BE2C (cell line): ENCODE measurements at regions not wholly inside any gene's neighbourhood (a gene's known extent, or its start where the extent isn't known, plus 50 kb on each side); places are given as distances from the start of the nearest gene placed in this dataset.

ENCODE experiments used
- DNase-seq: peaks from one replicate; pipeline ENCODE4 v3.0.0-alpha.2; 2020
- H3K27me3 ChIP-seq: fragments of 250-450 bp; sonication (Bioruptor Pico); 2 replicates; pipeline ENCODE4 v1.5.1; 2020; ENCODE audit warnings: mild to moderate bottlenecking
- H3K36me3 ChIP-seq: fragments of 250-450 bp; sonication (Bioruptor Pico); 2 replicates; pipeline ENCODE4 v1.5.1; 2020; ENCODE audit warnings: mild to moderate bottlenecking
- H3K4me1 ChIP-seq: fragments of 250-450 bp; sonication (Bioruptor Pico); 2 replicates; pipeline ENCODE4 v1.5.1; 2020
- H3K4me3 ChIP-seq: 2 replicates; pipeline ENCODE4 v1.5.1; 2011; ENCODE audit warnings: low read depth, low read length
- H3K9me3 ChIP-seq: fragments of 250-450 bp; sonication (Bioruptor Pico); 2 replicates; pipeline ENCODE4 v1.5.1; 2020
- TF ChIP-seq, protein P1 (sequence below): IDR thresholded peaks from 2 replicates; pipeline ENCODE4 v1.5.1; 2012; ENCODE audit warnings: mild to moderate bottlenecking, low read depth, low read length

DNA sequence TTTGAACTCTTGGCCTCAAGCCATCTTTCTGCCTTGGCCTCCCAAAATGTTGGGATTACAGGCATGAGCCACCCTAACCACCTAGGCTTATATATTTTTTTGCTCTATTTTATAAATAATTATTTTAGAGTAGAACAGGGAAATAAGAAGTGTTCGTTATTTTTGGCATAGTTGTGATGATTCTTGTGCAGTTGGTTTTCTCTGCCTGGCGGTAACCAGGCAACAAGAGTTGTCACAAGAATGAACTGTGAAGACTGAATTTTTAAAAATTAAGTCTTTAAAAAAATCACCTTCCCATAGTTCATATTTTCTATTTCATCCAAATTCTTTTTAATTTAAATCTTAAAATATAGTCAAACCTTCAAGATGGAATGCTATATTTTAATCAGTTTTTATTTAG lies 310.2 kb downstream of the ARL6IP6 start:
- H3K27me3 ChIP-seq = no peaks in the 10 kb centered on the region
- H3K36me3 ChIP-seq = no peaks in the 10 kb centered on the region
- H3K4me3 ChIP-seq = no peak overlapping the region
- no peaks in the 10 kb centered on the region for H3K4me1 ChIP-seq
- H3K9me3 ChIP-seq = no peaks in the 10 kb centered on the region
- TF ChIP-seq, protein P1, sequence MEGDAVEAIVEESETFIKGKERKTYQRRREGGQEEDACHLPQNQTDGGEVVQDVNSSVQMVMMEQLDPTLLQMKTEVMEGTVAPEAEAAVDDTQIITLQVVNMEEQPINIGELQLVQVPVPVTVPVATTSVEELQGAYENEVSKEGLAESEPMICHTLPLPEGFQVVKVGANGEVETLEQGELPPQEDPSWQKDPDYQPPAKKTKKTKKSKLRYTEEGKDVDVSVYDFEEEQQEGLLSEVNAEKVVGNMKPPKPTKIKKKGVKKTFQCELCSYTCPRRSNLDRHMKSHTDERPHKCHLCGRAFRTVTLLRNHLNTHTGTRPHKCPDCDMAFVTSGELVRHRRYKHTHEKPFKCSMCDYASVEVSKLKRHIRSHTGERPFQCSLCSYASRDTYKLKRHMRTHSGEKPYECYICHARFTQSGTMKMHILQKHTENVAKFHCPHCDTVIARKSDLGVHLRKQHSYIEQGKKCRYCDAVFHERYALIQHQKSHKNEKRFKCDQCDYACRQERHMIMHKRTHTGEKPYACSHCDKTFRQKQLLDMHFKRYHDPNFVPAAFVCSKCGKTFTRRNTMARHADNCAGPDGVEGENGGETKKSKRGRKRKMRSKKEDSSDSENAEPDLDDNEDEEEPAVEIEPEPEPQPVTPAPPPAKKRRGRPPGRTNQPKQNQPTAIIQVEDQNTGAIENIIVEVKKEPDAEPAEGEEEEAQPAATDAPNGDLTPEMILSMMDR = no peak
- no peak for DNase-seq

DNA sequence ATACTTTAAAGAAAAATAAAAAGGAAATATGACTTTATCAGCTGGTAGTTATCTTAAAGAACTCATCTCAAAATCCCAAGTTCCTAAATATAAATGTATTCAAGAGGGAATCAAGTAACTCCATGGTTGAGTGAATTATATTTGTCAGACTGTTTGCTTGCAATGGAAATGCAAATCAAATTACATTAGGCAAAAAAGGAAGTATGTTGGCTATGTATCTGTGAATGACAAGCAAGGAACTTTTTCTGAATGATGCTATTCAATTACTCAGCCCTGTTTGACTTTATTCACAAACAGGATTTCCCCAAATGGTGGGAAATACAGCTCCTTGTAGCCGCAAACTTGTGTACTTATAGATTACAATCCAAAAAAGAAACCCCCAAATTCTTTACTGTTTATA lies 309.1 kb downstream of the ARL6IP6 start:
- TF ChIP-seq, protein P1 = no peak

DNA sequence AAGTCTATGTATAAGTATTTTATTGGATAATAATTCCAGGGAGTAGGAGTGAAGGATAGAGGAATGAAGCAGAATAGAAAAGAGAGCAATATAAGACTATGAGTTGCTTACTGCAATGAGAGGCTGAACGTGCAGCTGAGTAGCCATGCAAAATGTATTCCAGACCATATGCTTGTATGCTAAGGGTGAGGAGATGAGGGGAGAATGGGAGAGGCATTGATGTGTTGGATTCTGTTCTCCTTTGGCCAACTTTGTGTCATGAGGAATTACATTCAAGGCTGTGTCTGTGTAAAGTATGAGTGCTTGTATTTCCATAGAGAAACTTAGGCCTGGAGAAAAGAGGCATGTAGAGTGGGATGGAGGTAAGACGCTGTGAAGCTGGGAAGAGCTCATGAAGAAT lies 301.8 kb downstream of the ARL6IP6 start:
- Histone ChIP-seq H3K4me1 (no peaks in the 10 kb centered on the region), H3K4me3 (no peak overlapping the region), H3K27me3 (no peaks in the 10 kb centered on the region), H3K9me3 (no peaks in the 10 kb centered on the region), H3K36me3 (no peaks in the 10 kb centered on the region)
- DNase-seq = no peak
- TF ChIP-seq, protein P1 = no peak

More for the DNA sequence above, 309.1 kb downstream of the ARL6IP6 start:
- Histone ChIP-seq H3K9me3 (no peaks in the 10 kb centered on the region), H3K36me3 (no peaks in the 10 kb centered on the region), H3K4me1 (no peaks in the 10 kb centered on the region), H3K4me3 (no peak overlapping the region), H3K27me3 (no peaks in the 10 kb centered on the region)
- DNase-seq = no peak

DNA sequence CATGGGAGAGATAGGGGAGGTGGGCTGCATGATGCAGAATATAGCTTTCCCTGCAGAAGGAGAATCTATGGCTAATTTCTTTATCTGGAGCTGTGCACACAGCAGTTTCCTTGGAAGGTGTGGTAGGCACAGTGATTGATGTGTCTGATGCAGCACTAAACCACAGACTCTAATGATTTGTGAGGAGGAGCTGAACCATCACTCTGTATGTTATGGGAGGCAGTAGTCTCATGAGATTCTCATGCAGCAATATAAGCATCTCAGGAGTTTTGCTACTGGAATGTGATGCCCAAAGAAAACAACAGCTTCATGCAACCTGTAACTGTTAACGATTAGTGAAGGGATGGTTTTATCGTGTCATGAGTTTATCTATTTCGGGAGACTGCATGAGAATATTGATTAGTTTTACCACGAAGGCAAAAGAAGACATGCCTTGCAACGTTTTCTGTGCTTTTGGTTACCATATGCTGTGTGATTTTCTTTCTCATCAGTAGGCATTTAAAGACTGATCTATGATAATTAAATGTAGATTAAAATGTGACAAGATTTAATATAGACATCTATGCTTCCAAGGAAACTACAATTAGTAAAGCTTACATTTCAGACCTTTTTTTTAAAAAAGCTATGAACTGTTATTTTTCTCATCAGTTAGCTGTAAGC lies 286.8 kb downstream of the ARL6IP6 start:
- no peak for DNase-seq
- H3K4me3 ChIP-seq = no peak overlapping the region
- H3K9me3 ChIP-seq = no peaks in the 10 kb centered on the region
- TF ChIP-seq, protein P1 = no peak
- H3K27me3 ChIP-seq = no peaks in the 10 kb centered on the region
- no peaks in the 10 kb centered on the region for H3K36me3 ChIP-seq
- H3K4me1 ChIP-seq = no peaks in the 10 kb centered on the region

DNA sequence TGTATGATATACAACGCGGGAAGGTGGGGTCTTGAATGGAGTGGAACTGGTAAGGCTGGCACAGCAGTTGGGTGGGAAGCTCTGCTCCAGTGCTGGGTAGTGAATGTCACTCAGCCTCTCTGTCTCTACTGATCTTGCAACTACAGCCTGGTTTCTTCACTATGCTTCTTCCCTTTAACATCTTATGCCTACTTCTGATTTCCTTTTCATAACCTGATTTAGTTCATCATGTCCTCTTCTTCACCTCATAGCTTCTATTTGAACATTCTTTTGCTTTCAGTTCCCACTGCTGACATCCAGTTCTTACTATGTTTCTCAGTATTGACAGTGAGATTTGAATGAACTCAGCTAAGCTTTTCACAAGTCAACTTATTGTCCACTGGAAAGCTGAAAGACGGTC lies 286.2 kb downstream of the ARL6IP6 start:
- H3K27me3 ChIP-seq = no peaks in the 10 kb centered on the region
- TF ChIP-seq, protein P1 = no peak
- no peaks in the 10 kb centered on the region for H3K4me1 ChIP-seq
- H3K9me3 ChIP-seq = no peaks in the 10 kb centered on the region
- DNase-seq = no peak
- no peaks in the 10 kb centered on the region for H3K36me3 ChIP-seq
- no peak overlapping the region for H3K4me3 ChIP-seq

DNA sequence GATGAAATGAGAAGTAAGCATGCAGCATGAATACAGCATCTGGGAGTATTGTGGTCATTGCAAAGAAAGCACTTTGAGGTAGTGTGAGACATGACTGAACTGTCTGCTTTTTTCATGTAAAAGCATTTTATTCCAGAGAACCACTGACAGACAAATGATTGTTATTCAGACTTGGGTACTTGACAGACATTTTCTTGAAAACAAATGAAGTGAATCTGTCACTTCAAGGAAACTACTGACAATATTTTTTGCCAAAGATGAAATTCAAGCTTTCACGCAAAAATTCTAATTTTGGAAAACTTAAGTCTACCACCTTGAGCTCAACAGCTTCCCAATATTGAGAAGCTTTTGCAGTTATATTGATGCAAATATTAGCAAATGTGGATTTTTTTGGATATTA lies 255.7 kb downstream of the ARL6IP6 start:
- Histone ChIP-seq H3K4me1 (no peaks in the 10 kb centered on the region), H3K4me3 (no peak overlapping the region), H3K36me3 (no peaks in the 10 kb centered on the region), H3K9me3 (no peaks in the 10 kb centered on the region), H3K27me3 (no peaks in the 10 kb centered on the region)
- TF ChIP-seq, protein P1 = no peak
- DNase-seq = no peak
